ENCODE measurements at regions not wholly inside any gene's neighbourhood (a gene's known extent, or its start where the extent isn't known, plus 50 kb on each side); places are given as distances from the start of the nearest gene placed in this dataset.

DNA sequence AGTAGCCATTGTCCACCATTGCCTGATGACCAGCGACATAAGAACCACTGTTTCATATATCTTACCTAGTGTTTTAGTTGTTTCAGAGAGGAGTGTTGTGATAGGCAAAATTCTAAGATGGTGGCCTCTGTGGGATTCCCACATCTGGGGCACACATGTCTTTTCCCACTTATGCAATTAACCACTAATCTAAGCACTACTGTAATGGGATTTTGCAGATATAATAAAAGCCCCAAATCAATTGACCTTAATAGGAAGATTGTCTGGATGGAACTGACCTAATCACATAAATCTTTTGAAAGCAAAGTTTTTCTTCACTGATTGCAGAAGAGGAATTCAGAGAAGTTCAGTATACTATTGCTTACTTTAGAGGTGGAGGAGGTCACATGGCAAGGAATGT is 469.9 kb downstream of the NUP35 start:
- TF ChIP-seq CTCF (IDR thresholded peaks at IDR 0.05 in 2 of 3, conservative IDR thresholded peaks at IDR 0.05 in 1 of 3; ENCODE audit: borderline replicate concordance in 1 of 3, insufficient read depth in 1 of 3, low read depth in 2 of 3, low read length in 2 of 3) (no peak), POLR2AphosphoS5 (IDR thresholded peaks at IDR 0.05; ENCODE audit: low read depth, low read length) (no peak), EZH2phosphoT487 (IDR thresholded peaks at IDR 0.05; ENCODE audit: borderline replicate concordance) (no peak)
